Thyroid gland (tissue), 4 donors: ENCODE measurements at regions not wholly inside any gene's neighbourhood (a gene's known extent, or its start where the extent isn't known, plus 50 kb on each side); places are given as distances from the start of the nearest gene placed in this dataset.

ENCODE experiments used
- DNase-seq, 2 donors: peaks; one replicate each; pipeline ENCODE4 v3.0.0-alpha.2; 2019
- H3K27ac ChIP-seq, 3 donors: fragments of 200-600 bp; sonication (generic); 1 replicate in 2 of 3; 2 replicates in 1 of 3; pipeline ENCODE4 v1.5.1; 2016 to 2019; ENCODE audit warnings: mild to moderate bottlenecking in 1 of 3, moderate library complexity in 1 of 3
- H3K27me3 ChIP-seq: fragments of 200-600 bp; sonication (generic); one replicate; pipeline ENCODE4 v1.5.1; 2019
- H3K36me3 ChIP-seq, 2 donors: fragments of 200-600 bp; sonication (generic); one replicate each; pipeline ENCODE4 v1.5.1; 2016 to 2019
- H3K4me1 ChIP-seq, 2 donors: fragments of 200-600 bp; sonication (generic); one replicate each; pipeline ENCODE4 v1.5.1; 2017 to 2019
- H3K4me3 ChIP-seq, 3 donors: fragments of 200-600 bp; sonication (generic); replicated peaks in 1 of 3; 1 replicate in 2 of 3; 2 replicates in 1 of 3; pipeline ENCODE4 v1.5.1; 2016; ENCODE audit warnings: mild to moderate bottlenecking in 1 of 3
- H3K9me3 ChIP-seq: fragments of 200-600 bp; sonication (generic); one replicate; pipeline ENCODE4 v1.5.1; 2017
- POLR2A ChIP-seq, 2 donors: fragments of 450-650 bp; IDR thresholded peaks; one replicate each; pipeline ENCODE4 v1.6.1; 2017; ENCODE audit warnings: antibody characterized with exemption in 2 of 2, mild to moderate bottlenecking in 2 of 2, moderate library complexity in 1 of 2
- WGBS, 2 donors: methylation state at CpG; one replicate each; pipeline ENCODE4 v1.1.5; 2017; 5-methylcytosine and 5-hydroxymethylcytosine counted together
- intact Hi-C: fragments of 100-400 bp; cut with DNase I; formaldehyde crosslinking; loops from one replicate; pipeline ENCODE4 v1.15.1; 2023
- TF ChIP-seq, protein P1 (sequence below), 6 experiments: fragments of 200-600 bp in 3 of 6; fragments of 450-650 bp in 3 of 6; sonication (generic) in 3 of 6; IDR thresholded peaks; one replicate each; pipeline ENCODE4 v1.5.1; 2016 to 2019; ENCODE audit warnings: antibody characterized with exemption in 6 of 6, mild to moderate bottlenecking in 2 of 6, inconsistent platforms in 1 of 6, moderate library complexity in 1 of 6

DNA sequence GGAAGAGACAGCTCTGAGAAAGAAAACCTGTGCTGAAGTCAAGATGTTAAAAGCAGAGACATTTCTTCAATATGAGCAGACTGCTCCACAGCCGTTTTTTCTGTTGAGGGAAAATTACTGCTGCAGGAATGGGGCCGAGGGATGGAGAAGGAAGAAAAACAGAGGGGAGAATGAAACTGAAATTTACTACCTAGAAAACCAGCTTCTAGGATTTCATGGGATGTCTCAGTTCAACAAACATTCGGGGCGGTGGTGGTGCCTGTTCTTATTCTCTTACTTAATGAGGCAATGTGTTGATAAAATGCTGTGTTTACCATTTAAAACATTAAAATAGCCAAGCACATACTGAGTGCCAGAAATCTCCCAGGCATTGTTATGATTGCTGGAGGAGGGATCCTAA lies 557.1 kb upstream of the MEX3C start:
- no peak overlapping the region for H3K27ac ChIP-seq
- no peak for DNase-seq

GRCh38 chr18:51757255-51757924 lies 559.9 kb upstream of the MEX3C start:
- intact Hi-C loops, result no loop called here

More for the DNA sequence above, 557.1 kb upstream of the MEX3C start:
- TF ChIP-seq, protein P1, sequence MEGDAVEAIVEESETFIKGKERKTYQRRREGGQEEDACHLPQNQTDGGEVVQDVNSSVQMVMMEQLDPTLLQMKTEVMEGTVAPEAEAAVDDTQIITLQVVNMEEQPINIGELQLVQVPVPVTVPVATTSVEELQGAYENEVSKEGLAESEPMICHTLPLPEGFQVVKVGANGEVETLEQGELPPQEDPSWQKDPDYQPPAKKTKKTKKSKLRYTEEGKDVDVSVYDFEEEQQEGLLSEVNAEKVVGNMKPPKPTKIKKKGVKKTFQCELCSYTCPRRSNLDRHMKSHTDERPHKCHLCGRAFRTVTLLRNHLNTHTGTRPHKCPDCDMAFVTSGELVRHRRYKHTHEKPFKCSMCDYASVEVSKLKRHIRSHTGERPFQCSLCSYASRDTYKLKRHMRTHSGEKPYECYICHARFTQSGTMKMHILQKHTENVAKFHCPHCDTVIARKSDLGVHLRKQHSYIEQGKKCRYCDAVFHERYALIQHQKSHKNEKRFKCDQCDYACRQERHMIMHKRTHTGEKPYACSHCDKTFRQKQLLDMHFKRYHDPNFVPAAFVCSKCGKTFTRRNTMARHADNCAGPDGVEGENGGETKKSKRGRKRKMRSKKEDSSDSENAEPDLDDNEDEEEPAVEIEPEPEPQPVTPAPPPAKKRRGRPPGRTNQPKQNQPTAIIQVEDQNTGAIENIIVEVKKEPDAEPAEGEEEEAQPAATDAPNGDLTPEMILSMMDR (IDR thresholded peaks at IDR 0.05), result no peak
- no peak for TF ChIP-seq POLR2A (IDR thresholded peaks at IDR 0.05)
- no peaks in the 10 kb centered on the region for H3K36me3 ChIP-seq
- H3K4me3 ChIP-seq, result no peak overlapping the region
- H3K27me3 ChIP-seq, result no peaks in the 10 kb centered on the region
- 74 to 77% methylated on average over 4 of the region's 4 CpGs for WGBS, 2 donors
- intact Hi-C loops, result no loop called here
- no peaks in the 10 kb centered on the region for H3K9me3 ChIP-seq
- H3K4me1 ChIP-seq, result no peaks in the 10 kb centered on the region

DNA sequence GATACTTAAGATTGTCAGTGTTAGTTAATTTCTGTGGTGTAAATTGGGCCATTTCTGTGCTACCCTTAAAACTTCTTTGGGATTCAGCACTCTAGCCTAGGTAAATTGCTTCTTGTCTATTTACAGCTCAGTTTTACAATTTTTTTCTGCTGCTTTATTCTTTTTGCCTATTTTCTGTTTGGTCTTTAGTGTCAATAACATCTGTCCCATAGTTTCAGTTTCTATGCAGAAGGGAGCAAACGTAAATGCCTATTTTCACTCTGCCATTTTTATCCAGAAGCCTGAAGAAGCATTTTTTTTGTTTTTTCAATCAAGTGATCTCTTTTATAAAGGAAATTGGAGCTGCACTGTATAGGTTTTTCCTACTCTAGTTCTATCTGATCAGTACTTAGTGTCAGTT lies 564.9 kb upstream of the MEX3C start:
- H3K36me3 ChIP-seq, result no peaks in the 10 kb centered on the region
- H3K4me3 ChIP-seq, result no peak overlapping the region
- 56 to 61% methylated on average over 1 of the region's 1 CpG for WGBS, 2 donors
- H3K27ac ChIP-seq, result no peak overlapping the region
- intact Hi-C loops, result no loop called here
- H3K9me3 ChIP-seq, result no peaks in the 10 kb centered on the region
- H3K4me1 ChIP-seq, result no peaks in the 10 kb centered on the region
- H3K27me3 ChIP-seq, result no peaks in the 10 kb centered on the region
- DNase-seq, result no peak
- no peak for TF ChIP-seq POLR2A (IDR thresholded peaks at IDR 0.05)
- TF ChIP-seq, protein P1 (IDR thresholded peaks at IDR 0.05), result no peak

More at GRCh38 chr18:51757255-51757924, 559.9 kb upstream of the MEX3C start:
- H3K27ac ChIP-seq, result no peak overlapping the region
- H3K4me1 ChIP-seq, result no peaks in the 10 kb centered on the region
- TF ChIP-seq POLR2A (IDR thresholded peaks at IDR 0.05), result no peak
- TF ChIP-seq, protein P1 (IDR thresholded peaks at IDR 0.05), result no peak
- no peaks in the 10 kb centered on the region for H3K36me3 ChIP-seq
- 75 to 78% methylated on average over 5 of the region's 5 CpGs for WGBS, 2 donors
- H3K4me3 ChIP-seq, result no peak overlapping the region
- H3K27me3 ChIP-seq, result no peaks in the 10 kb centered on the region
- DNase-seq, result no peak
- no peaks in the 10 kb centered on the region for H3K9me3 ChIP-seq

- Histone ChIP-seq H3K27ac (no peak overlapping the region), H3K4me1 (no peaks in the 10 kb centered on the region), H3K4me3 (no peak overlapping the region), H3K9me3 (no peaks in the 10 kb centered on the region), H3K36me3 (no peaks in the 10 kb centered on the region), H3K27me3 (no peaks in the 10 kb centered on the region)
- DNase-seq, result no peak
- TF ChIP-seq POLR2A (IDR thresholded peaks at IDR 0.05), result no peak
- intact Hi-C loops, result no loop called here
- 63 to 72% methylated on average over 3 of the region's 3 CpGs for WGBS, 2 donors
Observed at GRCh38 chr18:51765606-51766360, 568.3 kb upstream of the MEX3C start.

- 67 to 79% methylated on average over 1 of the region's 1 CpG for WGBS, 2 donors
- no peaks in the 10 kb centered on the region for H3K4me1 ChIP-seq
- no peak overlapping the region for H3K4me3 ChIP-seq
- H3K9me3 ChIP-seq, result no peaks in the 10 kb centered on the region
- no peak for TF ChIP-seq POLR2A (IDR thresholded peaks at IDR 0.05)
- TF ChIP-seq, protein P1 (IDR thresholded peaks at IDR 0.05), result no peak
- H3K27me3 ChIP-seq, result no peaks in the 10 kb centered on the region
- intact Hi-C loops, result no loop called here
- no peaks in the 10 kb centered on the region for H3K36me3 ChIP-seq
- no peak overlapping the region for H3K27ac ChIP-seq
- no peak for DNase-seq
Observed at GRCh38 chr18:51767293-51767692, 569.8 kb upstream of the MEX3C start.
